HG02973 (cell line): ENCODE measurements at regions not wholly inside any gene's neighbourhood (a gene's known extent, or its start where the extent isn't known, plus 50 kb on each side); places are given as distances from the start of the nearest gene placed in this dataset.

Experiments used
- ATAC-seq: cut with Tn5 transposase; IDR thresholded peaks from one replicate; pipeline ENCODE4 v1.9.1; 2021; ENCODE audit warnings: moderate library complexity; ENCODE audit not compliant: unreplicated experiment

DNA sequence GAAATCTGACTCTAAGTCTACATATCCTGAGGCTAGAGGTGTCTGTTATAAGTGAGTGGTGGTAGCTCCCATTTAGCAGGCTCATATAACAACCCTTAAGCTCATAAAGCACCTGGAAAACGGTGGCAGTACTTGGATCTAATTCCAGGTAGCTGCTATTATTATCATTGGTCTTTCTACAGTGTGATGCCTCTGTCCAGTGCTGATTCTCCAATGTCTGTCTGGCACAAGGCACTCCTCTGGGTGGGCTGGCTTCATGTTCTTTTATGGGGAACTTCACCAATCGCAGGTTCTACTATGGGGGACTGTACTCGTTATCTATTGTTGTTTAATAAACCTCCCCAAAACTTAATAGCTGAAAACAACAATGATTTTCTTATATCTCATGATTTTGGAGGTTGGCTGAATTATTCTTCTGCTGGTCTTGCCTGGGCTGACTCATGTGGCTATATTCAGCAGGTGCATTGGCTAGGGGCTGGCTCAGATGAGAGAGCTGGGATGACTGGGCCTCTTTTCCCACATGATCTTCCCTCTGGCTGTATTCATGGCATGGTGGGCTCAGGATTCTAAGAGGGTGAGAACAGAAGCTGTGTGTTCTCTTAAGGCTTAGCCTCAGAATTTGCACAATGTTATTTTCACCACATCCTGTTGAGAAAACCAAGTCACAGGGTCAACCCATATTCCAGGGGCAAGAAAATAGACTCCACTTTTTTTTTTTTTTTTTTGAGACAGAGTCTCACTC, 93.0 kb upstream of the PCGF5 start:
- ATAC-seq: no peak

DNA sequence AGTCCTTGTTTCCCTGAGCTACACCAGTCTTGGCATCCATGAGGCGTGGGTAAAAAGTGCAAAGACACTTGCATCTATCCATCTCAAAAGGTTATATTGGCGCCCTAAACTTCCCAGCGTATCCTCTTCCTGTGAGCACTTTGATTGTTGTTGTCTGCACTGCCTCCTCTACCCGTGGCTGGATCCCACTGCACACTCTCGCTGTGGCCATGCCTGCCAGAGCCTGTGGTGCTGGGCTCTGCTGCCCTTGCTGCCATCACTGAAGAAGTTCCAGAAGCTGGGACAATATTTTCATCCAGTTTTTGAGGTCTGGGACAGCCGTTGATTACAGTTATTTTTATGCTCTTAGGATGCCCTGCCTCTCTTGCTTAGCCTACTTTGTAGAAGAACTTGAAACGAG, 85.3 kb upstream of the PCGF5 start:
- ATAC-seq: no peak

DNA sequence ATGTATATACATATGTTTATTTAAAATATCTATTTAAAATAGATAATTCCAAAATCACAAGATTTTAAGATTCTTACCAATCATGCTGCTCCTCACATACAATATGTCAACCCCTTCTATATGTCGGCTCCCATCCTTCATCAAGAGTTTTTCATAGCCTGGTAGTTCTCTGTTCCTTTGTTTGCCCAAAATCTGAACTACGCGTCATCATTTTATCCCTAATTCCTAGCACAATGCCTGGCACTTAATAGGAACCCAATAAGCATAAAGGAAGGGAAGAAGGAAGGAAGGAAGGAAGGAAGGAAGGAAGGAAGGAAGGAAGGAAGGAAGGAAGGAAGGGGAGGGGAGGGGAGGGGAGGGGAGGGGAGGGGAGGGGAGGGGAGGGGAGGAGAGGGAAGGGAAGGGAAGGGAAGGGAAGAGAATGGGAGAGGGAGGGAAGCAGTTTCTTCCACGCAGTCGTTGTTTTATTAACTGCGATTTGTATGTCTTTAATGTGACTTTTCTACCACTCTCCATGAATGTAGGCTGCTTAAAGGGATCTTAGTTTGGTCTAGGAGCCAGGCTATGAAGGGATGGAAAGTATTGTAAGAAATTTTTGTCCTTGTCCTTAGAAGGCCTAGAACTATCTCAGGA, 83.3 kb upstream of the PCGF5 start:
- ATAC-seq: no peak

DNA sequence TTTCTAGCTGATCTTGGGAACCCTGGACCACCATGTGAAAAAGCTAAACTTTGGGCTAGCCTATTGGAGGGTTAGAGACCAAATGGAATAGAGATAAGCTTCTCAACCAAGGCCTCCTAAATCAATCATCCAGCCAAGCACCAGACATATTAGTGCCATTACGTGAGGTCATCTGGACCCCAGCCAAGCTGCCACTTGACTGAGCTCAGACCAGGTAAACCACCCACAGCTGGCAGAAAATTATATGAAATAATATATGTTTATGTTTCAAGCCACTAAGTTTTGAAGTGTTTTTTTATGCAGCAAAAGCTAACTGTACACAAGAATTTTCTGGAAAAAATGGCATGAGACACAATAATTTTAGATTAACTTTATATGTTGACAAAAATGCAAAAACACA, 82.6 kb upstream of the PCGF5 start:
- ATAC-seq: no peak

DNA sequence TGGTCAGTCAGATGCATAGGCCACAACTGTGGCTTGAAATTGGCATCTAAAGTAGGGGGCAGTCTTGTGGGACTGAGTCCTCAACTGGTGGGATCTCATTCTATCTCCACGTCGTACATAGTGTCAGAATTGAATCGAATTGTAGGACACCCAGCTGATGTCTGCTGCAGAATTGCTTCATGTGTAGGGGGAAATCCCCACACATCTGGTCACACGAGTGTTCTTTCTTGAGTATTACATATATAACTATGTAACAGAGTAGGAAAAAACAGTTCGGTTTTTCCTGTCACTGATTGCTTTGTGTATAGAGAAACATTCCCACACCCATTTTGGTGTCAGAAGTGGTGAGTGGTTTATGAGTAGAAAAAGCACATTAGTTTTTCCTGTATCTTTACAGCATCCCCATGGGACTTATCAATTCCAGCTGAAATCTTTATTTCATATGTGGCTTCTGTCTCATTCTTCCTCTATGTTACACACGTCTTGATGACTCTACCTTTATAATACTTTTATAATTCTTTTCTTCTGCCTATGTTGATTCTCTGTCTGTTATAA, 79.4 kb upstream of the PCGF5 start:
- no peak for ATAC-seq

DNA sequence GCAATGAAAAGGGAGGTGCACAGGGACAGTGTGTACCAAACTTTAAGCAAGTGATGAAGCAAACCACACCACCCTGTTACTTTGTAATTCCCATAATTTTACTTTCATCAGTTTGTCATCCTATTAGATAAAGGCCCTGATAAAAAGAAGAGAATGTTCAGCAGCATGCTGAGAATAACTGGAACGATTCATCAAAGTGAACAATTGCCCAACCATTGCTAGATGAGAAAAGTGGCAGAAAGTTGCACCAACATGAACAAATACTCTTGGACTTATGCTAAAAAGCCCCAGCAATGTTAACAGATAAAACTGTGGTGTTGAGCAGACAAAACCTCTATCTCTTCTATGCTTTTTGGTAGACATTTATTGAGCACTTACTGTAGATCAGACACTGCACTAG, 75.5 kb upstream of the PCGF5 start:
- no peak for ATAC-seq

DNA sequence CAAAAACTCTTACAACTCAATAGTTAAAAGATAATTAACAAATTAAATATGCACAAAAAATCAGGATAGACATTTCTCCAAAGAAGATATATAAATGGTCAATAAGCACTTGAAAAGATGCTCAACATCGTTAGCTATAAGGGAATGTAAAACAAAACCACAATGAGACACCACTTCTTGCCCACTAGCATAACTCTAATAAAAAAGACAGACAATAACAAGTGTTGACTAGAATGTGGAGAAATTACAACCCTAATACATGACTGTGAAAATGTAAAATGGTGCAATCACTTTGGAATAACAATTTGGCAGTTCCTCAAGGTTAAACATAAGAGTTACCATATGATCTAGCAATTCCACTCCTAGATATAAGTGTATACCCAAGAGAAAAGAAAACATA, 74.3 kb upstream of the PCGF5 start:
- ATAC-seq: no peak

DNA sequence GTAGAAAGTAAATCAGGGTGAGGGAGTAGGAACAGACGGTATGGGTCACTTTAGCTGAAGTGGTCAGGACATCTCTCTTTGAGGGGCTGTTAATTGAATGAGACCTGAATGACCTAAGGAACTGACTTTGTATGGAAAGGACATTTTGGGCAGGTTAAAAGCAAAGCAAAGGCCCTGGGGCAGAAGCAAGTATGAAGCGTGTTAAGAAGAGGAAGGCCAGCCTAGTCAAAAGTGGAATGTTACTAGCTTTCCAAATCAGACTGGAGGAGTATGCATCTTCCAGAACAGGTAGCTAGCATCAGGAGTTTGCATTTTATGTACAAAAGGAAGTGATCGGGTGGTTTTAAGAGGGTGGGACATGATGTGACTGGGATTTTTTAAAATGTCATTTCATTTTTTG, 70.9 kb upstream of the PCGF5 start:
- ATAC-seq: no peak

DNA sequence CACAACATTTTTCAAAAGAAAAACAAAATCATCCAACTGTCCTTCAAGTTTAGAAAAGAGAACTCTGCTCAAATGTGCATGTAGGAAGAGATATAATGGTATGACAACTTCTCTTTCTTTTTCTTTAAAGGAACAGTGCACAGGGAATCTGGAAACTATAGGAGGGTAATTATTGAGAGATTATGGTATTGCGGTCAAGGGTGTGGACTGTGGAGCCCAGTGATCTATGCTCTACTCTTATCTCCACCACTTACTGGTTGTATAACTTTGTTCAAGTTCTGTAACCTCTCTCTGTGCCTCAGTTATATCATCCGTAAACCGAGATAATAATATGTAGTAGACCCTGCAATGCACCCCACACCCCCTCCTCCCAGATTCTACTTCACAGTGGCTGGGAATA, 69.8 kb upstream of the PCGF5 start:
- no peak for ATAC-seq

DNA sequence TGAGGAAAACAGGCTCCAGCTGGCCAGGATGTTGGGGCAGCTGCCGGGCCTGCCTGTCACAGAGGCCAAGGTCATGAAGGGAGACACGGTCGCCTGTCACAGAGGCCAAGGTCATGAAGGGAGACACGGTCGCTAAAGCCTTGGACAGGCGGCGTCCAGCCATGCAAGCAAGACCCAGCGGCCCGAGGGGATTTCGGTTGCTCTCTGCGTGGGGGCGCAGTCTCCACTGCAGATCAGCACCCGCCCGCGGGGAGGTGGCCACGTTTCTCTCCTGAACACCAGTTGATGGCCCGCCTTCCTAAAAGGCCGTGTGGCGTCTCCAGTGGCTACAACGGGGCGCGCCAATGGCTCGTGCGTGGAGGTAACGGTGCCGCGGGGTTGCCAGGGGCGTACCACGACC, 67.0 kb upstream of the PCGF5 start:
- ATAC-seq: no peak

DNA sequence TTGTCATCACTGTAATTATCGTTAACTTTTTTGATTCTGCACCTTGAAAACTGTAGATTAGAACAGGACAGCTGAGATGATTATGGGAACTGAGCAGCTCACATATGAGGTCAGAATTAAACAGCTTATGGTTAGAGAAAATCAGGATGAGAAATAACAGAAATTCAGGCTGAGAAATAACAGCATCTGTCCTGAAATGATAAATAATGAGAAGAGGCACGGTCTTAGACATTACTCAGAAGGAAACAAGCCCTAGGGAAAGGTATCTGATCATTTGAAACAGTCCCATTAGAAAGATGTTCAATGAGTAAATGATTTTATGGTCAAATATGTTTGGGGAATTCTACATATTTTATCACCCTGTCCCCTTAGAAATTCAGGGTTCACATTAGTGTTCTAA, 65.6 kb upstream of the PCGF5 start:
- ATAC-seq: no peak

DNA sequence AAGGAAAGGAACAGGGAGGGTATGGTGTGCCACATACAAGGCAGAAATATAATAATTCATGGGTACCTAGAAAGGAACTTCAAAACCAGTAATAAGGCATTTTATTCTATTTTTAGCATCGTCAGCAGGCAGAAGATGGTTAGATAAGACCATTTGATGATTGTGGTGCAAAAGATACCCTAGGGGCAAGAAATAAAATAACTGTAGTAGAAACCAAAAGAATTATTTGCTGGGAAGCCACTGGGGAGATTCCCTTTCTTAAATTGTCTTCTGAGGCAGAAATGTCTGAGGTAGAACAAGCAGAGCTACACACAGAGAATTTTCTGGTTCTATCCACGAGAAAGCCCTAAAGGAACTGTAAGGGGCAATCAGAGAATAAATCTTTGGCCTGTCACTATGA, 64.3 kb upstream of the PCGF5 start:
- no peak for ATAC-seq

DNA sequence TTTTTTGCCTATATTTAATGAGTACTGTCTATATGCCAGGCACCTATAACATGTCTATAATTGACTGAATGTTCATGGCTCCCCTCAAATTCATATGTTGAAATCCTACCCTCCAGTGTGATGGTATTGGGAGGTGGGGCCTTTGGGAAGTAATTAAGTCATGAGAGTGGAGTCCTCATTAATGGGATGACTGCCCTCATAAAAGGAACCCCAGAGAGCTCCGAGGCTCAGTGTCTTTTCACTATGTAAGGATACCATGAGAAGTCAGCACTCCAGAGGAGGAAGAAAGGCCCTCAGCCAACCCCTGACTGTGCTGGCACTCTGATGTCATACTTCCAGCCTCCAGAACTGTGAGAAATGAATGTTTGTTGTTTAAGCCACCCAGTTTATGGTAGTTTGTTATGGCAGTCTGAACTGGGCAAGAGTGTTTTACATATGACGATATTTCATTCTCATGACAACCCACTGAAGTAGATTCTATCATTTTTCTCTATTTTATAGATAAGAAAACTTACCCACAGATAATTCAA, 61.1 kb upstream of the PCGF5 start:
- ATAC-seq: no peak

DNA sequence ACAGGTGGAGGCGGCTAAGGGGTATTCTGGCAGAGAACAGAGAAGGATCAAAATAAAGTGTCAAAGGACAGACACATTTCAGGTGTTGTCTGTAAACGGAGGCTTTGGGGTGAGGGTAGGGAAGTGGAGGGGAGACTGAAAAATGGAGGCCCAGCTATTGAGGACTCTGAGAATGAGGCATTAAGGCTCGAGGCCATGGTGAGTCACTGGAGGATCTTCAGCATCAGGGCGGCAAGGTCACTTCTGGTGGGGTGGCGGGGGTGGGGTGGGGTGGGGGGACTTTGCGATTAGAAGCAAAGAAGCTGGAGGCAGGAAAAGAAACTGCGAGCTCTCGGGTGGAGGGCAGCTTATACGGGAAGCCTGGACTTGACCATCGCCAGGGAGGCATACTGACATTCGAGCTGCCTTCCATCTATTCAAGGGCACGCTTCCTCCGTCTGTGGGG, 58.4 kb upstream of the PCGF5 start:
- no peak for ATAC-seq

DNA sequence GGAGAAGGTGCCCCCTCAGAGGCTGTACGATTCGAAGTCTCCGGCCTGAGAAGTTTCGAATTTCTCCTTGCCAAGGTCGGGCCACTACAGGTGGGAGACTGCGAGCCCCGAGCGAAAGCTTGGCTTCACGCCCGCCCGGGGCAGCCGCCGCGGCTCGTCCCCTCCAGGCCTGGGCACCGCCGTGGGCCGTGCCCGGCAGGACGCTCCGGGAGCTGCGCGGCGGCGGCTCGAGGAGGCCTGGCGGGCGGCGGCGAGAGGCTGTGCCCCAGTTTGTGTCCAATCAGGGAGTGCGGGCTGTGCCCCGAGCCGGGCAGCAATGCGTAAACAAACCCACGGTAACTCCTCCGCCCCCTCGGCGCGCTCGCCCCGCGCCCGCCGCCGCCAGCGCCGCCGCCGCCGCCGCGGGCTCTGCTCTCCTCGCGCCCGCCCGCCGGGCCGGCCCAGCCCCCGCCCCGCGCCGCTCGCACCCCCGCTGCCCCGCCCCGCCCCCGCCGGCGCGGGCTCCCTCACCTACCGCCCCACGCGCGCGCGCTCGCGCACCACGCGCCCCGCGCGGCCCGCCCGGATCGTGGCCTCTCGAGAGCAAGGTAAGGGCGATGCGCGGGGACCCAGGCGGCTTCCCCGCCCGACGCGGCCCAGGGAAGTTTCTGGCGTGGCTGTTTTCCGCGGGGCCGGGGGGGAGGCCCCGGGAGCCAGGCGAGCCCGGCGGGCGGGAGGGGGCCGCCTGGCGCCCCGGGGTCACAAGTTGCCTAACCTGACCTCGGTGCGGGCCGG, 57.8 kb upstream of the PCGF5 start:
- ATAC-seq: peak; percentile 45

DNA sequence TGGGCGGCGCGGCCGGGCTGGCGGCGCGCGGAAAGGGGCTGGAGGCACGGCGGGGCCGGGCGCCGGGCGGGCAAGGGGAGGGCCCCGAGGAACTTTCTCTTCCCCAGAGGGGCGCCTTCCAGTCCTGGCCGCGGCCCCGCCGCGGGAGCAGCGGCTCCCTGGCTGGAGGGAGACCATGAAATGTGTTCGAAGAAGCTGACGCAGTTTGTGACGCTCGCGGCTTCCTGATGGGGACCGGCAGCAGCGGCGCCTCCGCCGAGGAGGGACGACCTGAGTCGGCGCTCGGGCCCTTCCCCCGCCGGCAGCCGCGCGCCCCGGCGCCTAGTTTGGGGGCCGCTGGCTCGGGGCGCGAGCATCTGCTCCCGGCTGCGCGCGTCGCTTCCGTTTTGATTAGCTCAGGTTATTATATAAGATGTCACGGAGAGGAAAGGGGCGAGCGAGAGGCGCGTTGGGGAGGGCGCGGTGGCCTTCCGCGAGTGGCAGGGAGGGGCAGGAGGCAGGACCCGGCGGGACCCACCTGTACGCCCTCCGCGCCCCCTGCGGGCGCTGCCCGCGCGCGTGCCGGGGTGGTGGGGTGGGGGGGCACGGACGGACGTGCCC, 57.1 kb upstream of the PCGF5 start:
- ATAC-seq: peak; percentile 46

DNA sequence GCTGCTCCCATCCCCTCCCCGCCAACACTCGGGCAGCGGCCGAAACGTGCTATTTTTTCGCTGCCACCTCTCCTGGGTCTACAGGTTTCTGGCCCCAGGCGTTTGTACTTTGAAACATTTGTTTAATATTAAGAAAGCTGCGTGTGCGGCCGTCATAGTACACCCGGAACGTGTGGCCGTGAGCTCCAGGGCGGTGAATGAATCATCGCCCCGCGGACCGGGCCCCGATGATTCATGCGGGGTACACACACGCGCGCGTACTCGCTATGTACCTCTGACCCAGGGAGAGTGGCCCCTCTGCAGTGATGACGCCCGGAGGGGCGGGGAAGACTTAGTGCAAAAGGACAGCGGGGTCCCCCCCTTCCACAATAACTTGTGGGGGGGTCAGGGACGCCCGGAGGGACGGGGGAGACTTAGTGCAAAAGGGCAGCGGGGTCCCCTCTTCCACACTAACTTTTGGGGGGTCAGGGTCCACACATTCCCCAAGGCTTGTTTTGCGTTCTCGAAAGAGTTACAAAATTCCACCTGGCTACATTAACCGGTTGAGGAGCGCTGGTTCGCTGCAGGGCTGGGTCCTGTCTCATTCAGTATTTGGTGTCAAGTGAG, 56.5 kb upstream of the PCGF5 start:
- ATAC-seq: peak; percentile 22

DNA sequence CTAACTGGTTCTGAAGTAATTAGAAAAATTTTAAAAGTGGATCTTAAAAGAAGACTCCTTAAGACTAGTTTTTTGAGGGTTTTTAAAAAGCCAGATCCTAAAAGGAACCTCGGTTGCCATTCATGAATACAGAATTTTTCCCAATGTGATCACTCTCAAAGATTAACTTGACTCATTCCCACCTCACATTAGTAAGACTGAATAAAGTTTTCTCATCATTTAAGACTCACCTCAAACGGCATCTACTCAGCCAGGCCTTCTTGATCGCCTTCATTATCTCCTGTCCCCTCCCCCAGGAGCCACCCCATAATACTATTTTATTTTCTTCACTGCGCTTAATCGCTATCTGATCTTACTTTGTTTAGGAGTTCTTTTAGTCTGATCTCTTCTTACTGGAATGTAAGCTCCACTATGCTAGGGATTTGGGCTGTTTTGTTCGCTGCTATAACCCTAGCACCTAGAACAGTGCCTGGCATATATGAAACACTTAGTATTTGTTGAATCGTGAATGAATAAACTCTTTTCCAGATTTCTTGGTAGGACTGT, 55.9 kb upstream of the PCGF5 start:
- no peak for ATAC-seq

DNA sequence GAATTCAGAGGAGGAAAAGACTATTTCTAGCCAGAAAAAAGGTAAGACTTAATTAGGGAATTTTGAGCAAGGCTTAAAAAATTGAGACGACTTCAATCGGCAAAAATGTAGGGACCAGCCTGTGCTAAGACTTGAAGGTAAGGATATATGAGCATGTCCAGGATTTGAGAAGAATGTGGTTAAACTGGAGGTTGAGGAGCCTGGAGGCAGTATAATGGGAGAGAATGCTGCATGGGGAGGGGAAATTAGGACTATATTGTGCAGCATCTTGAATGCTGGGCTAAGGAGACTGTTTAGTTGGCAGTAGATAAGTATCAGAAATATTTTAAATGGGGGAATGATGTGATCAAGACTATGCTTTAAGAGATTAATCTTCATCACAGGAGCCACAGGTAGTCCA, 53.1 kb upstream of the PCGF5 start:
- ATAC-seq: no peak

DNA sequence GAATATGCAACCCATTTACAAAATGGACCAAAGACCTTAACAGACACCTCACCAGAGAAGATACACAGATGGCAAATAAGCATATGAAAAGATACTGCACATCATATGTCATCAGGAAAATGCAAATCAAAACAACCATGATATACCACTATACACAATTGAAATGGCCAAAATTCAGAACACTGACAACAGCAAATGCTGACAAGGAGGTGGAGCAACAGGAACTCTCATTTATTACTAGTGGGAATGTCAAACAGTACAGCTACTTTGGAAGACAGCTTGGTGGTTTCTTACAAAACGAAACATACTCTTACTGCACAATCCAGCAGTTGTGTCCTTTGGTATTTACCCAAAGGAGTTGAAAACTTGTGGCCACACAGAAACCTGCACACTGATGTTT, 50.0 kb upstream of the PCGF5 start:
- ATAC-seq: no peak
